Stimulated activated naive CD8-positive, alpha-beta T cell treated with anti-CD3 and anti-CD28 coated beads, Interleukin-15, amount 100 ng/mL, for 72 hours (primary cell): ENCODE measurements at regions not wholly inside any gene's neighbourhood (a gene's known extent, or its start where the extent isn't known, plus 50 kb on each side); places are given as distances from the start of the nearest gene placed in this dataset.

Experiments used
- ATAC-seq: fragments of 150-1000 bp; cut with Tn5 transposase; 2 replicates; pipeline ENCODE4 v1.10.0; 2021; ENCODE audit warnings: mild to moderate bottlenecking, moderate library complexity
- DNase-seq, 2 donors: peaks; one replicate each; pipeline ENCODE4 v3.0.0; 2021 to 2022
- H3K27ac Mint-ChIP-seq, 2 donors: one replicate each; pipeline ENCODE4 v1.8.0; 2022; ENCODE audit warnings: mild to moderate bottlenecking in 2 of 2, mixed read lengths in 2 of 2, moderate library complexity in 2 of 2
- H3K27me3 Mint-ChIP-seq: one replicate; pipeline ENCODE4 v1.8.0; 2022; ENCODE audit warnings: mixed read lengths
- H3K4me1 Mint-ChIP-seq: one replicate; pipeline ENCODE4 v1.8.0; 2022; ENCODE audit warnings: mild to moderate bottlenecking, mixed read lengths
- H3K4me3 Mint-ChIP-seq, 2 donors: one replicate each; pipeline ENCODE4 v1.8.0; 2022; ENCODE audit warnings: mild to moderate bottlenecking in 2 of 2, mixed read lengths in 2 of 2, moderate library complexity in 1 of 2
- H3K9me3 Mint-ChIP-seq, 2 donors: one replicate each; pipeline ENCODE4 v1.8.0; 2022; ENCODE audit warnings: mixed read lengths in 2 of 2

DNA sequence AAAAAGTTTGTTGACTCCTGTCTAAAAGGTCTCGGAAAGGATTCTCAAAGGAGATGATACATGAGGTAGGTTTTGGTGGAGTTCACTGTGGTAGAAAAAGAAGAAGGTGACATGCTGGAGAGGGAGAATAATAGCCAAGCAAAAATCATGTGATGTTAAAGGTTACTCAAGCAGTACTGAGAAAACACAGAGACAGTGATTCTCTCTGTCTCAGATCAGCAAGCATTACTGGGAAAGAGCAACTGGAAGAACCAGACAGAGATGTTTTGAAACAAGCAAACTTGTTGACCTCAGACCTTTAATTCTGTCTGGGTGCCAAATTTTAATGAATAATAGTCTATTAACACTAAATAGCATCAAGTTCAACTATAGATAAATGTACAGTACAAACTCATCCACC is 183.5 kb upstream of the PLEKHG7 start:
- no peaks in the 10 kb centered on the region for H3K27me3 Mint-ChIP-seq
- no peak overlapping the region for H3K4me3 Mint-ChIP-seq
- peaks cover 9 to 18% of the 10 kb centered on the region in 2 donors for H3K9me3 Mint-ChIP-seq

DNA sequence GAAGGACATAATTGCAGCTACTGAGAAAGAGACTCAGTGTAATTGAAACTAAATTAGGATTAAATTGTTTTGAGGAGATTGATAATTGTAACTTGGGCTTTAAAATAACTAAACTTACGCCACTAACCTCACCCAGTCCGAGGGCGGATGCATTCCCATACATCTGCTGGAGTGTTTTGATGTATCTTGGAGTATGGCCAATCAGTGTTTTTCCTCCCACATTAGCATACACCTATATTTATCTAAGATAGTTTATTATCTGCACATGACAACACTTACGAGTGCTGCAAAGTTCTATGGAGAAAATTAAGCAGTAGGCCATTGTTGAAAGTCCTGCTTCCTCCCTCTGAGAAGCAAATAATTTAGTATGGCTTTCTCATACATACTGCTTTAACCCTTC is 184.7 kb upstream of the PLEKHG7 start:
- H3K4me3 Mint-ChIP-seq: no peak overlapping the region

More for the DNA sequence above, 183.5 kb upstream of the PLEKHG7 start:
- no peak for DNase-seq
- H3K27ac Mint-ChIP-seq: peak overlapping the region in 1 of 2 donors; percentile 63
- ATAC-seq: no peak
- H3K4me1 Mint-ChIP-seq: peaks cover 40% of the 10 kb centered on the region

DNA sequence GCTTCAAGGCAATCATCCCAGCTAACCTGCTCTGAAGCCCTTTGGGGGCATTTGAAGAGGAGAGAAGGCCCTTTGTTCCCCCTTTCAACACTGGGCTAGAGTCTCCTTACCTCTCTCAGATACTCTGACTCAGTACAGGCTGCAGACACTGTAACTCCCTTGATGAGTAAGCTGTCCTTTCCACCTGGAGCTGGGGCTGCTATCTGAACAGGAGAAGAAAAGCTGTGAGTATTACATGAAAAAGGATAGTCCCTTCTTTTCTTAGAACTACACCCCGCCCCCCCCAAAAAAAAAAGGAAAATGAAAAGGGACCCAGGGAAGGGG is 186.6 kb upstream of the PLEKHG7 start:
- Mint-ChIP-seq H3K4me1 (peaks cover 40% of the 10 kb centered on the region), H3K27me3 (no peaks in the 10 kb centered on the region), H3K27ac (peak overlapping the region in 1 of 2 donors; percentile 74), H3K4me3 (no peak overlapping the region), H3K9me3 (peaks cover 0 to 3% of the 10 kb centered on the region in 2 donors)
- peak; percentile 88 for ATAC-seq
- DNase-seq: no peak

More for the DNA sequence above, 184.7 kb upstream of the PLEKHG7 start:
- DNase-seq: no peak
- H3K4me1 Mint-ChIP-seq: peaks cover 40% of the 10 kb centered on the region
- H3K27ac Mint-ChIP-seq: no peak overlapping the region
- H3K9me3 Mint-ChIP-seq: peaks cover 3 to 7% of the 10 kb centered on the region in 2 donors
- H3K27me3 Mint-ChIP-seq: no peaks in the 10 kb centered on the region
- no peak for ATAC-seq

DNA sequence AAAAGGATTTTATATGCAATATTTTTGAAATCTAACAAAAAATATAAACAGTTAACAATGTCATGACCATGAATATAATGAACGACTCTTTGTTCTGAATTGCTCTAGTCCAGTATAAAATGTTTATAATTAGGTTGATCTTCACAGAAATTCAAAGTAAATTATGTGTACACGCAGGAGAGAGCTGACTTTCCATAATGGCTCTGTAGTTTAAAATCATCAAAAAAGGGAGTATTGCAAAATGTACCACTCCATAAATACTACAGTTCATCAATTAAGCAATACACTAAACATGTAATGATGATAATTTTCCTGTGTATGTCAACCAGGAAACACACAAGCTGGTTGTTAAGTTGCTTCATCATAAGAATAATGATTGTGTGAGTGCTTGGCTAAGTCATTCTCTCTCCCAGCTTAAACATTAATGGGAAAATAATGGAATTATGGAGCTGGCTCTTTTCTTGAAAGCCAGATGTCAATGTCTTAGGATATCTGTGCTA is 189.5 kb upstream of the PLEKHG7 start:
- Mint-ChIP-seq H3K9me3 (peaks cover 8 to 19% of the 10 kb centered on the region in 2 donors), H3K27ac (no peak overlapping the region), H3K4me1 (peaks cover 23% of the 10 kb centered on the region), H3K27me3 (no peaks in the 10 kb centered on the region), H3K4me3 (no peak overlapping the region)
- ATAC-seq (no peak), DNase-seq (no peak)

DNA sequence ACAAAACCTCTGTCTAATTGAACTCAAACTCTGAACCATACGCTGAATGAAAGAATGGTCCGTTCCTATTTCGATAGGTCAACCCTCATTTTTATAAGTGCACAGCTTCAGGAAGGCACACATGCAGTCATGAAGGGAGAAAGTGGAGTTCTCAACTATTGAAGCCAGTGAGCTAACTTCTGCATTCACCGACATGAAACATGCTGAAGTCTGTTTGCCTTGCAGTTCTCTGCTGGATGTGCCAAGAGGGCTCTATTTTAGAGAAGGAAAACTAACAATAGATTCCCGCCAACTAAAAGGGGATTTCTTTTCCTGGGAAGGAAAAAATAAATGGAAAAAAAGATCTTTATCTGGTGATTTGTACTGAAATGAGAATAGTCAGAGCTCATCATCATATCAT is 191.0 kb upstream of the PLEKHG7 start:
- Mint-ChIP-seq H3K27ac (no peak overlapping the region), H3K4me3 (no peak overlapping the region), H3K4me1 (peaks cover 27% of the 10 kb centered on the region), H3K27me3 (no peaks in the 10 kb centered on the region), H3K9me3 (peaks cover 8 to 25% of the 10 kb centered on the region in 2 donors)
- ATAC-seq (no peak), DNase-seq (no peak)

GRCh38 chr12:92509156-92509738 is 193.5 kb upstream of the PLEKHG7 start:
- Mint-ChIP-seq H3K9me3 (peaks cover 8 to 31% of the 10 kb centered on the region in 2 donors), H3K27me3 (no peaks in the 10 kb centered on the region), H3K4me3 (no peak overlapping the region), H3K4me1 (peaks cover 29% of the 10 kb centered on the region), H3K27ac (no peak overlapping the region)
- no peak for DNase-seq
- no peak for ATAC-seq

GRCh38 chr12:92506891-92507290 is 195.9 kb upstream of the PLEKHG7 start:
- Mint-ChIP-seq H3K4me3 (no peak overlapping the region), H3K9me3 (peaks cover 8 to 31% of the 10 kb centered on the region in 2 donors), H3K4me1 (peaks cover 29% of the 10 kb centered on the region), H3K27me3 (no peaks in the 10 kb centered on the region), H3K27ac (no peak overlapping the region)
- ATAC-seq (no peak), DNase-seq (no peak)

- peaks cover 29% of the 10 kb centered on the region for H3K4me1 Mint-ChIP-seq
- no peaks in the 10 kb centered on the region for H3K27me3 Mint-ChIP-seq
Observed at GRCh38 chr12:92506460-92506859, 196.3 kb upstream of the PLEKHG7 start.

GRCh38 chr12:92505254-92506231 is 197.2 kb upstream of the PLEKHG7 start:
- peaks cover 6 to 30% of the 10 kb centered on the region in 2 donors for H3K9me3 Mint-ChIP-seq
- DNase-seq: peak; percentile 16 to 38
- ATAC-seq: peak; percentile 60
- H3K4me3 Mint-ChIP-seq: peak overlapping the region; percentile 77 to 84
- H3K27me3 Mint-ChIP-seq: no peaks in the 10 kb centered on the region
- peak overlapping the region; percentile 97 to 98 for H3K27ac Mint-ChIP-seq
- peaks cover 29% of the 10 kb centered on the region for H3K4me1 Mint-ChIP-seq

More at GRCh38 chr12:92506460-92506859, 196.3 kb upstream of the PLEKHG7 start:
- DNase-seq: no peak
- no peak overlapping the region for H3K27ac Mint-ChIP-seq
- peaks cover 8 to 31% of the 10 kb centered on the region in 2 donors for H3K9me3 Mint-ChIP-seq
- no peak for ATAC-seq
- peak overlapping the region; percentile 77 to 84 for H3K4me3 Mint-ChIP-seq

DNA sequence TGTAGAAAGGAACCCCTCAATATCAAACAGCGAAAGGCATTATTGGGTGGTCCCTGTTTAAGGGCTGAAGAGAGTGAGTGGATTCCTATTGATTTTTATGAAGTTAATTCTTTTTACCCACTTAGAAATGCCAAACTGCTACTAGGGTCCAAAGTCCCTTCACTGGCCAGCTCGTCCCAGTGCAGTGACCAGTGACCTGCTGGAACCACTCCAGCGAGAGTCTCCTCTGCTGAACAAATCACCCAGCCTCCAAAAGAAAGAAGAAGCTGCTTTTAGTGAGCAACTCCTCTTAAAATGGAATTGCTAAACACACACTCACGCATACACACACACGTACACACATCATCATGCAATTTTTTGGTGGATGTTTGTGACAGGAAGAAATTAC is 198.2 kb upstream of the PLEKHG7 start:
- peak overlapping the region in 1 of 2 donors; percentile 21 for H3K27ac Mint-ChIP-seq
- DNase-seq: no peak
- peaks cover 0 to 21% of the 10 kb centered on the region in 2 donors for H3K9me3 Mint-ChIP-seq
- H3K4me1 Mint-ChIP-seq: peaks cover 29% of the 10 kb centered on the region
- no peak overlapping the region for H3K4me3 Mint-ChIP-seq
- ATAC-seq: no peak
- no peaks in the 10 kb centered on the region for H3K27me3 Mint-ChIP-seq

DNA sequence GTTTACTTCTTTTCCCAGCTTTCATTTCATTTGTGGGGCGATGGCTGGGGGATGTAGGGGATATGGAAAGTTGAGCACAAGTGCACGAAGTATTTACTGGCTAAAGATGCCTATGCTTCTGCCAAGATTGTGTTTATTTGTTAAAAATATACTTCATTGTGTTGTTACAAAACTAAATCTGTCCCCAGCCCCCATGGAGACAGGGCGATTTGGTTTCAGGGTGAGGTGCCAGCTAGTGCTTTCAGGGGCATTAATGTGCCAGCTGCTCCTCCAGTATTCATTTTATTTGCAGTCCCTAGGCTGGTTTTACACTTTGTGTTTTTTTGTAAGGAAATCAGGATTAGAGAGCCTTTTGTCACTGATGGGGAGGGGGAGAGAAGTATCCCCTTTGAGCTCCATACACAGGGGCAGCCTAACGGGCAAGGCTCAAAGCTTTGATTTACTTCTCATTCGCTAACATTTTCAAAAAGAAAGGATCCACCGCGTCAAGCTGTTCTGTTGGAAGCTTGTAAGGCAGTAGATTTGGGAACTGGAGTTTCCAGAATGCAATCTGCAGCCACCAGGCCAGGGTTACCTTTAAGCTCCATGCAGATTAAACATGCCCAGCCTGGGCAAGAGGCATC is 198.7 kb upstream of the PLEKHG7 start:
- ATAC-seq: no peak
- Mint-ChIP-seq H3K27ac (peak overlapping the region in 1 of 2 donors; percentile 88), H3K4me3 (peak overlapping the region in 1 of 2 donors; percentile 66), H3K9me3 (peaks cover 0 to 19% of the 10 kb centered on the region in 2 donors), H3K27me3 (no peaks in the 10 kb centered on the region), H3K4me1 (peaks cover 29% of the 10 kb centered on the region)
- DNase-seq: no peak

- Mint-ChIP-seq H3K27ac (peak overlapping the region; percentile 89 to 92), H3K27me3 (no peaks in the 10 kb centered on the region), H3K4me1 (peaks cover 27% of the 10 kb centered on the region), H3K4me3 (peak overlapping the region; percentile 51 to 66), H3K9me3 (peaks cover 0 to 12% of the 10 kb centered on the region in 2 donors)
- peak; percentile 84 for ATAC-seq
- DNase-seq: peak; percentile 18 to 61
Observed at GRCh38 chr12:92503029-92503931, 199.5 kb upstream of the PLEKHG7 start.

DNA sequence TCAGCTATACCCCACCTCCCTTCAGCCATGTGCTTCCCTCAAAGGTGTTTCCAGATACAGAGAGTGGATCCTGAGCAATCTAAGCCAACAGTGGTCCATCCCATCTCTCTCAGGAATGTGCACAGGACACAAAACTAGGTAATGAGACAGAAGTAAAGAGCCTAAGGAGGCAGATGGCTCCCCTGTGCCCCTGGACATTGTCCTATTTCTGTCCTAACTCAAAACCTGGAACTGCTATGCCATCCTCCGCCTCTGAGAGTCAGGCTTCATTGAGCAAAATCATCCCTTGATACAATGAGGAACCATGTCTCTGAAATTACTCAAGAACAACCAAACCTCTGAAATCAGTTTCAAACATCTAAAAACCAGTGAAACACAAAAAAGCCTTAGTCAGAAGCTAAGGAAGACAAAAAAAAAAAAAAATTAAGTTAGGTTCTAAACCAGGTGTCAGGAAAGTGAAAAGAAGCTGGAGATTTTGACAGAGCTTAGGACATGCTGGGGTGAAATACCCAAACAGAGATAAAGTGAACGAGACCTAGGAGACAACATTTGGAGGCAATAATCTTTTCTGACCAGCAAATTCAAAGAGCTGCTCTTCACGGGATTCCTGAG is 200.3 kb upstream of the PLEKHG7 start:
- ATAC-seq (peak; percentile 69), DNase-seq (peak in 1 of 2 donors; percentile 33)
- Mint-ChIP-seq H3K27me3 (no peaks in the 10 kb centered on the region), H3K4me3 (peak overlapping the region; percentile 51 to 66), H3K9me3 (peaks cover 0 to 8% of the 10 kb centered on the region in 2 donors), H3K27ac (peak overlapping the region; percentile 89 to 92), H3K4me1 (peaks cover 23% of the 10 kb centered on the region)

DNA sequence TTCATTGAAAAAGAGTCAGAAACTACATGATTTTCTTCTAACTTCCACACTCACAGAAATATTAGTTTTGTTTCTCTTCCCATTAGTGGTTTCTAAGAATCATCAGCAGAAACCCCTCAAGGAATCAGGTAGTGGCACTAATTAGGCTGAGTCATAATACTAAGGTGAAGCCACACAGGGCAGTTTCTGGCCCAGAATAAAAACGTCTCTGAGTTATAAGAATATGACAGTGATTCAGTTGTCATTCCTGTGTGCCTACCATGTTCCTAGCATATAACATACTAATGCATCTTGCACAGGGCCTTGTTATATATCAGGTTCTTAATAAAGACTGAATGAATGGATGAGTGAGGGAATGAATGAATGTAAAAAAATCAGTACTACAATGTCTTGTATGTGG is 206.0 kb upstream of the PLEKHG7 start:
- Mint-ChIP-seq H3K4me3 (no peak overlapping the region), H3K9me3 (peaks cover 1 to 3% of the 10 kb centered on the region in 2 donors), H3K4me1 (peaks cover 28% of the 10 kb centered on the region), H3K27me3 (no peaks in the 10 kb centered on the region), H3K27ac (no peak overlapping the region)
- DNase-seq: no peak
- ATAC-seq: peak; percentile 55
